K562 (cell line): ENCODE measurements at regions not wholly inside any gene's neighbourhood (a gene's known extent, or its start where the extent isn't known, plus 50 kb on each side); places are given as distances from the start of the nearest gene placed in this dataset.

Experiments
- ATAC-seq: fragments of 200-7000 bp; cut with Tn5 transposase; 3 replicates; pipeline ENCODE4 v1.9.1; 2020; ENCODE audit warnings: moderate library complexity
- BruUV-seq: library from RNA; stranded (reverse); fragments of 400-500 nt; replicated peaks from 2 replicates; lab custom pipeline; 2021; lab: Mats Ljungman, UMichigan
- CTCF ChIA-PET: fragments of 300-600 bp; formaldehyde crosslinking; extraction: SDS; loops from one replicate; lab custom pipeline; 2021; ENCODE audit warnings: low intra/inter-chr PET ratio; lab: Yijun Ruan, JAX
- POLR2A ChIA-PET: fragments of 300-600, 350-650 bp; sonication (Branson Sonifier 250); formaldehyde crosslinking; extraction: SDS; loops from one replicate; lab custom pipeline; 2021; ENCODE audit warnings: antibody characterized with exemption, inconsistent platforms; lab: Yijun Ruan, JAX
- DNase-seq, 4 experiments: peaks; one replicate each; pipeline versions ENCODE4 v3.0.0 to v3.0.0-alpha.2; 2011 to 2018; ENCODE audit warnings: low spot score in 3 of 4, mixed read lengths in 3 of 4; ENCODE audit errors: extremely low read depth in 1 of 4
- FAIRE-seq: peaks from 2 replicates; lab custom pipeline; 2011; peaks lifted over from hg19 to GRCh38; lab: Jason Lieb, UNC
- H2AFZ ChIP-seq: 2 replicates; pipeline ENCODE4 v1.6.0; 2011; ENCODE audit warnings: low read depth, low read length, control low read depth, inconsistent platforms
- H3K27ac ChIP-seq: fragments of 200-600 bp; 3 replicates; pipeline ENCODE4 v1.8.0; 2011; ENCODE audit warnings: low read depth, mild to moderate bottlenecking, control low read depth, inconsistent platforms, low read length, moderate library complexity, mixed read lengths; ENCODE audit errors: extremely low read depth
- H3K27me3 ChIP-seq, 2 experiments: fragments of 300-600 bp in 1 of 2; 2 replicates in 1 of 2; 3 replicates in 1 of 2; pipeline versions ENCODE4 v1.6.0 to v1.8.0; 2011; ENCODE audit warnings: inconsistent platforms in 2 of 2, low read length in 2 of 2, mild to moderate bottlenecking in 1 of 2, mixed read lengths in 1 of 2, moderate library complexity in 1 of 2; ENCODE audit not compliant: control insufficient read depth in 2 of 2, insufficient read depth in 2 of 2
- H3K36me3 ChIP-seq: fragments of 300-600 bp; 3 replicates; pipeline ENCODE4 v1.8.0; 2011; ENCODE audit warnings: mild to moderate bottlenecking, low read length, inconsistent platforms; ENCODE audit not compliant: control insufficient read depth, insufficient read depth
- H3K4me1 ChIP-seq, 2 experiments: fragments of 200-600 bp in 1 of 2; replicated peaks in 1 of 2; 2 replicates in 1 of 2; 3 replicates in 1 of 2; pipeline versions ENCODE4 v1.5.1 to v1.8.0; 2011; ENCODE audit warnings: inconsistent platforms in 2 of 2, low read length in 2 of 2, mild to moderate bottlenecking in 1 of 2, mixed read lengths in 1 of 2, moderate library complexity in 1 of 2; ENCODE audit not compliant: control insufficient read depth in 2 of 2, insufficient read depth in 2 of 2
- H3K4me2 ChIP-seq: 2 replicates; pipeline ENCODE4 v1.6.1; 2011; ENCODE audit warnings: low read length, control low read depth, inconsistent platforms, mixed read lengths; ENCODE audit not compliant: insufficient read depth
- H3K4me3 ChIP-seq: fragments of 200-600 bp; sonication (generic), shearing (Covaris generic); 2 replicates; pipeline ENCODE4 v1.5.1; 2016; ENCODE audit warnings: control low read depth, inconsistent platforms
- H3K79me2 ChIP-seq: fragments of 200-600 bp; 3 replicates; pipeline ENCODE4 v1.8.0; 2011; ENCODE audit warnings: low read length, inconsistent platforms; ENCODE audit not compliant: control insufficient read depth, insufficient read depth
- H3K9ac ChIP-seq, 2 experiments: 2 replicates each; pipeline versions ENCODE4 v1.6.0 to v1.6.1; 2011; ENCODE audit warnings: low read depth in 2 of 2, low read length in 2 of 2, control low read depth in 1 of 2, inconsistent platforms in 1 of 2, mild to moderate bottlenecking in 1 of 2, mixed read lengths in 1 of 2; ENCODE audit not compliant: insufficient read depth in 1 of 2
- H3K9me1 ChIP-seq: one replicate; pipeline ENCODE4 v1.6.0; 2011; ENCODE audit warnings: inconsistent platforms, mild to moderate bottlenecking, low read length, moderate library complexity; ENCODE audit not compliant: control insufficient read depth, insufficient read depth
- H3K9me3 ChIP-seq: replicated peaks from 2 replicates; pipeline ENCODE4 v1.5.1; 2011; ENCODE audit warnings: low read depth, low read length, inconsistent platforms; ENCODE audit not compliant: control insufficient read depth, insufficient read depth
- H4K20me1 ChIP-seq: replicated peaks from 2 replicates; pipeline ENCODE4 v1.6.1; 2011; ENCODE audit warnings: low read length, inconsistent platforms, mixed read lengths; ENCODE audit not compliant: control insufficient read depth, insufficient read depth
- FOXA1 ChIP-seq: fragments of 450-650 bp; IDR thresholded peaks from 2 replicates; pipeline ENCODE4 v1.6.1; 2016; ENCODE audit warnings: mild to moderate bottlenecking, borderline replicate concordance
- FOXA3 ChIP-seq, 2 experiments: fragments of 450-650 bp in 1 of 2; sonication (generic) in 1 of 2; formaldehyde crosslinking; IDR thresholded peaks in 1 of 2; conservative IDR thresholded peaks in 1 of 2; 2 replicates each; pipeline versions ENCODE4 v1.4.0 to v1.8.0; 2020 to 2022; ENCODE audit warnings: mild to moderate bottlenecking in 2 of 2, missing genetic modification reagents in 1 of 2
- LARP7 ChIP-seq: fragments of 450-650 bp; IDR thresholded peaks from 2 replicates; pipeline ENCODE4 v1.6.1; 2016
- NR2F6 ChIP-seq: fragments of 450-650 bp; formaldehyde crosslinking; IDR thresholded peaks from 2 replicates; pipeline ENCODE4 v1.4.0; 2020; ENCODE audit warnings: mild to moderate bottlenecking
- SNRNP70 ChIP-seq: fragments of 200-400 bp; formaldehyde crosslinking; optimal IDR thresholded peaks from 2 replicates; pipeline ENCODE3; 2017; ENCODE audit warnings: low read depth, low read length
- WGBS: fragments of 100-300 bp; shearing (Covaris generic); methylation state at CpG from one replicate; pipeline ENCODE4 v1.1.6; 2016; ENCODE audit warnings: low coverage, mixed read lengths; ENCODE audit not compliant: insufficient coverage; ENCODE audit errors: missing lambda C conversion rate; 5-methylcytosine and 5-hydroxymethylcytosine counted together
- in situ Hi-C: fragments of 300-500 bp; cut with MboI; formaldehyde crosslinking; loops from 4 replicates; pipeline ENCODE4 v1.15.0; 2018; ENCODE audit warnings: inconsistent platforms, mixed read lengths
- intact Hi-C: fragments of 100-400 bp; cut with micrococcal nuclease; formaldehyde crosslinking; loops from 2 replicates; pipeline ENCODE4 v1.14.2; 2022
- TF ChIP-seq, protein P1 (sequence below): sonication (generic); formaldehyde crosslinking; IDR thresholded peaks from 2 replicates; pipeline ENCODE4 v1.8.1; 2023; ENCODE audit warnings: mild to moderate bottlenecking, missing genetic modification reagents
- TF ChIP-seq, protein P2 (sequence below): fragments of 450-650 bp; formaldehyde crosslinking; IDR thresholded peaks from 2 replicates; pipeline ENCODE4 v1.4.0; 2022; ENCODE audit warnings: missing genetic modification characterization
- TF ChIP-seq, protein P3 (sequence below), 2 experiments: fragments of 450-650 bp; IDR thresholded peaks; 2 replicates each; pipeline ENCODE4 v1.6.1; 2018; ENCODE audit warnings: mild to moderate bottlenecking in 2 of 2, low read depth in 1 of 2; ENCODE audit not compliant: partially characterized antibody in 2 of 2

DNA sequence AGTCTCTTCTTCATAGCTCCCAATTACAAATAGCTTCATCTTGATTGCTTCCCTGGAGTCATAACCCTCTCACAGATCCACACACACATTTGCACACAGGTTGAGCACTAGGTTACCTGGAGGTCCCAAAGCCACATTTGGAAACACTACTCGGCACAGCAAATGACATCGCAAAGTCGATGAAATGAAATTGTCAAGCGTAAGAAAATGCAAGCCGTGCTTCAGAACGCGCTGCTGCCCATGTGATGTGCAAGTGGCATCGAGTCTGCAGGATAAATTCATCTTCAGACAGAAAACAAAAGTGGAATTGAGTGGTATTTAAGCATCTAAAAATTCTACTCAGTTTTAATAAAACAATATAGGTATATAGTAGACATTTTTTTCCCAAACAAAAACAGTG is 298.0 kb downstream of the TFAP2C start:
- intact Hi-C loops (no loop called here), in situ Hi-C loops (no loop called here)
- DNase-seq: no peak
- no peaks in the 10 kb centered on the region for H3K9me3 ChIP-seq
- TF ChIP-seq LARP7 (no peak), FOXA1 (no peak)
- TF ChIP-seq, protein P1, sequence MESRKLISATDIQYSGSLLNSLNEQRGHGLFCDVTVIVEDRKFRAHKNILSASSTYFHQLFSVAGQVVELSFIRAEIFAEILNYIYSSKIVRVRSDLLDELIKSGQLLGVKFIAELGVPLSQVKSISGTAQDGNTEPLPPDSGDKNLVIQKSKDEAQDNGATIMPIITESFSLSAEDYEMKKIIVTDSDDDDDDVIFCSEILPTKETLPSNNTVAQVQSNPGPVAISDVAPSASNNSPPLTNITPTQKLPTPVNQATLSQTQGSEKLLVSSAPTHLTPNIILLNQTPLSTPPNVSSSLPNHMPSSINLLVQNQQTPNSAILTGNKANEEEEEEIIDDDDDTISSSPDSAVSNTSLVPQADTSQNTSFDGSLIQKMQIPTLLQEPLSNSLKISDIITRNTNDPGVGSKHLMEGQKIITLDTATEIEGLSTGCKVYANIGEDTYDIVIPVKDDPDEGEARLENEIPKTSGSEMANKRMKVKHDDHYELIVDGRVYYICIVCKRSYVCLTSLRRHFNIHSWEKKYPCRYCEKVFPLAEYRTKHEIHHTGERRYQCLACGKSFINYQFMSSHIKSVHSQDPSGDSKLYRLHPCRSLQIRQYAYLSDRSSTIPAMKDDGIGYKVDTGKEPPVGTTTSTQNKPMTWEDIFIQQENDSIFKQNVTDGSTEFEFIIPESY (CRISPR knock-in tag): no peak
- H3K27me3 ChIP-seq: peaks cover 17 to 23% of the 10 kb centered on the region in 2 experiments; a peak in 4 of 5 replicates
- H4K20me1 ChIP-seq: no peaks in the 10 kb centered on the region
- no peaks in the 10 kb centered on the region for H3K36me3 ChIP-seq
- no peak overlapping the region for H3K27ac ChIP-seq
- H3K4me3 ChIP-seq: no peak overlapping the region
- FAIRE-seq: no peak
- ChIA-PET CTCF (no interaction called here), POLR2A (no interaction called here)
- no peaks in the 10 kb centered on the region for H3K9me1 ChIP-seq
- H2AFZ ChIP-seq: no peak overlapping the region
- WGBS: 0% methylated on average over 8 of the region's 8 CpGs
- peaks cover 0 to 4% of the 10 kb centered on the region in 2 experiments; a peak in 1 of 5 replicates for H3K4me1 ChIP-seq
- BruUV-seq: no TSS peak
- no peak overlapping the region for H3K4me2 ChIP-seq
- ATAC-seq: no peak
- H3K9ac ChIP-seq: no peak overlapping the region
- H3K79me2 ChIP-seq: no peaks in the 10 kb centered on the region

DNA sequence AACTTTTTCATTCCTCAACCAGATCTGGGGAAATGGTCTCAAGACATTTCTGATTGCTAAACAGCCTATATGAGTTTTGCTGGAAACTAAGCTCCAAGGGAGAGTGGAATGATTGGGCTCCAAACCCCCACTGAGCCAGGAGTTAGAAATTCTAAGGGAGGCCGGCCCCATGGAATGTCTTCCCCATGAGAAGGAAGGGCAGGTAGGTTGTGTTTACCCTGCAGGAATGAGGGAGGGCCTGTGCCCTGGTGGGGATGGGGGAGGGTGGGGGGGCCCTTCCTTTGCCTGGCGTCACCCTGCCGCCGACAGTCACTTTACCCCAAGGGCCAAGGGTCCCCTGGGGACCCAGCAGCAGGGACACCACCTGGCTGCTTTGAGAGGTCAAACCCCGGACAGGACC is 298.9 kb downstream of the TFAP2C start:
- Histone ChIP-seq H3K27me3 (peaks cover 17 to 23% of the 10 kb centered on the region in 2 experiments; a peak in 4 of 5 replicates), H3K4me3 (no peak overlapping the region), H3K9me1 (no peaks in the 10 kb centered on the region), H3K27ac (no peak overlapping the region), H3K4me1 (peaks cover 0 to 4% of the 10 kb centered on the region in 2 experiments; a peak in 1 of 5 replicates), H3K9me3 (no peaks in the 10 kb centered on the region), H4K20me1 (no peaks in the 10 kb centered on the region), H2AFZ (no peak overlapping the region), H3K36me3 (no peaks in the 10 kb centered on the region), H3K4me2 (no peak overlapping the region), H3K9ac (no peak overlapping the region), H3K79me2 (no peaks in the 10 kb centered on the region)
- WGBS: 0% methylated on average over 2 of the region's 5 CpGs
- DNase-seq (no peak), FAIRE-seq (no peak), ATAC-seq (no peak)
- in situ Hi-C loops: no loop called here
- CTCF ChIA-PET: no interaction called here
- POLR2A ChIA-PET: no interaction called here
- intact Hi-C loops: no loop called here
- no TSS peak for BruUV-seq
- no peak for TF ChIP-seq NR2F6 (CRISPR knock-in tag)
- TF ChIP-seq SNRNP70: no peak
- TF ChIP-seq, protein P2, sequence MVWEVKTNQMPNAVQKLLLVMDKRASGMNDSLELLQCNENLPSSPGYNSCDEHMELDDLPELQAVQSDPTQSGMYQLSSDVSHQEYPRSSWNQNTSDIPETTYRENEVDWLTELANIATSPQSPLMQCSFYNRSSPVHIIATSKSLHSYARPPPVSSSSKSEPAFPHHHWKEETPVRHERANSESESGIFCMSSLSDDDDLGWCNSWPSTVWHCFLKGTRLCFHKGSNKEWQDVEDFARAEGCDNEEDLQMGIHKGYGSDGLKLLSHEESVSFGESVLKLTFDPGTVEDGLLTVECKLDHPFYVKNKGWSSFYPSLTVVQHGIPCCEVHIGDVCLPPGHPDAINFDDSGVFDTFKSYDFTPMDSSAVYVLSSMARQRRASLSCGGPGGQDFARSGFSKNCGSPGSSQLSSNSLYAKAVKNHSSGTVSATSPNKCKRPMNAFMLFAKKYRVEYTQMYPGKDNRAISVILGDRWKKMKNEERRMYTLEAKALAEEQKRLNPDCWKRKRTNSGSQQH (CRISPR knock-in tag): no peak
- TF ChIP-seq FOXA3 (CRISPR knock-in tag; conservative IDR thresholded peaks at IDR 0.05 in 1 of 2, IDR thresholded peaks at IDR 0.05 in 1 of 2): no peak
- TF ChIP-seq, protein P3, sequence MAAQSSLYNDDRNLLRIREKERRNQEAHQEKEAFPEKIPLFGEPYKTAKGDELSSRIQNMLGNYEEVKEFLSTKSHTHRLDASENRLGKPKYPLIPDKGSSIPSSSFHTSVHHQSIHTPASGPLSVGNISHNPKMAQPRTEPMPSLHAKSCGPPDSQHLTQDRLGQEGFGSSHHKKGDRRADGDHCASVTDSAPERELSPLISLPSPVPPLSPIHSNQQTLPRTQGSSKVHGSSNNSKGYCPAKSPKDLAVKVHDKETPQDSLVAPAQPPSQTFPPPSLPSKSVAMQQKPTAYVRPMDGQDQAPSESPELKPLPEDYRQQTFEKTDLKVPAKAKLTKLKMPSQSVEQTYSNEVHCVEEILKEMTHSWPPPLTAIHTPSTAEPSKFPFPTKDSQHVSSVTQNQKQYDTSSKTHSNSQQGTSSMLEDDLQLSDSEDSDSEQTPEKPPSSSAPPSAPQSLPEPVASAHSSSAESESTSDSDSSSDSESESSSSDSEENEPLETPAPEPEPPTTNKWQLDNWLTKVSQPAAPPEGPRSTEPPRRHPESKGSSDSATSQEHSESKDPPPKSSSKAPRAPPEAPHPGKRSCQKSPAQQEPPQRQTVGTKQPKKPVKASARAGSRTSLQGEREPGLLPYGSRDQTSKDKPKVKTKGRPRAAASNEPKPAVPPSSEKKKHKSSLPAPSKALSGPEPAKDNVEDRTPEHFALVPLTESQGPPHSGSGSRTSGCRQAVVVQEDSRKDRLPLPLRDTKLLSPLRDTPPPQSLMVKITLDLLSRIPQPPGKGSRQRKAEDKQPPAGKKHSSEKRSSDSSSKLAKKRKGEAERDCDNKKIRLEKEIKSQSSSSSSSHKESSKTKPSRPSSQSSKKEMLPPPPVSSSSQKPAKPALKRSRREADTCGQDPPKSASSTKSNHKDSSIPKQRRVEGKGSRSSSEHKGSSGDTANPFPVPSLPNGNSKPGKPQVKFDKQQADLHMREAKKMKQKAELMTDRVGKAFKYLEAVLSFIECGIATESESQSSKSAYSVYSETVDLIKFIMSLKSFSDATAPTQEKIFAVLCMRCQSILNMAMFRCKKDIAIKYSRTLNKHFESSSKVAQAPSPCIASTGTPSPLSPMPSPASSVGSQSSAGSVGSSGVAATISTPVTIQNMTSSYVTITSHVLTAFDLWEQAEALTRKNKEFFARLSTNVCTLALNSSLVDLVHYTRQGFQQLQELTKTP (IDR thresholded peaks at IDR 0.05; ENCODE audit: low read depth in 1 of 2, partially characterized antibody in 2 of 2): no peak
